ENCODE measurements at regions not wholly inside any gene's neighbourhood (a gene's known extent, or its start where the extent isn't known, plus 50 kb on each side); places are given as distances from the start of the nearest gene placed in this dataset.

GRCh38 chr11:8858808-8859207 lies 52.2 kb upstream of the AKIP1 start:
- Mint-ChIP-seq H3K27ac (no peak overlapping the region), H3K36me3 (ENCODE audit: low read depth) (no peaks in the 10 kb centered on the region), H3K4me1 (no peaks in the 10 kb centered on the region), H3K9me3 (ENCODE audit: low read depth) (no peaks in the 10 kb centered on the region), H3K4me3 (no peak overlapping the region), H3K27me3 (peaks cover 8% of the 10 kb centered on the region)
- DNase-seq, result no peak
- ChIA-PET POLR2A (no interaction called here), CTCF (no interaction called here)
- intact Hi-C loops (cut with DNase I, micrococcal nuclease), result loop anchor here in 1 of 2 experiments (1.0 kb wide), 1 partner anchor 12 kb away; no protein-coding TSS in a partner anchor
- ATAC-seq, result no peak

Data from activated CD4-positive, alpha-beta T cell treated with anti-CD3 and anti-CD28 coated beads for 36 hours (primary cell).